ENCODE measurements at regions not wholly inside any gene's neighbourhood (a gene's known extent, or its start where the extent isn't known, plus 50 kb on each side); places are given as distances from the start of the nearest gene placed in this dataset.
A peak's percentile ranks its signal among the peaks of the same experiment; 100 is the strongest.

DNA sequence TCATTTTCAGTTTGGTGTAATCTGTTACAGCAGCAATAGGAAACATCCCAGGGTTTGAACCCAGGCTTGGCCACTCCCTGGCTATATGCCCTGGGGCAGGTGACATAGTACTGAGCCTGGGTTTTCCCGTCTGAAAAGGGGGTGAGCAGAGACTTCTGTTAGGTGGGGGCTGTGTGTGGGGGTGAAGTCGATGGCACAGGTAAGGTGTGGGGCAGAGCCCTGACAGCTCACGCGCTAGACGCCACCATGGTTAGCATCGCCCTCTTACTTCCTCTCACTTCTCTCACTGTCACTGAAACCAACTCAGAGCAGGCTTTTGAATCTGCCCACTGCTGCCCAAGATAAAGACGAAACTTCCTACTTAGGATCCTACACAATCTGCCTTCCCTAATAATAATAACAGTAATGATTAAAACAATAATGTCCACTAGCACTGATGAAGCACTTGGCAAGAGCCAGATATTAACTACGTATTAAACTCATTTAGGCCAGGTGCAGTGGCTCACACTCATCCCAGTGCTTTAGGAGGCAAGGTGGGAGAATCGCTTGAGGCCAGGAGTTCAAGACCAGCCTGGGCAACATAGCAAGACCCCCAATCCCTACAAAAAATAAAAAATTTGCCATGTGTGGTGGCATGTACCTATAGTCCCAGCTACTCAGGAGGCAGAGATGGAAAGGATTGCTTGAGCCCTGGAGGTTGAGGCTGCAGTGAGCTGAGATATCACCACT lies 117.9 kb upstream of the PTPN1 start:
- DNase-seq (ENCODE audit: low read depth) = peak; percentile 9

GRCh38 chr20:50393242-50393641 lies 116.9 kb upstream of the PTPN1 start:
- no peak for DNase-seq (ENCODE audit: low read depth)

DNA sequence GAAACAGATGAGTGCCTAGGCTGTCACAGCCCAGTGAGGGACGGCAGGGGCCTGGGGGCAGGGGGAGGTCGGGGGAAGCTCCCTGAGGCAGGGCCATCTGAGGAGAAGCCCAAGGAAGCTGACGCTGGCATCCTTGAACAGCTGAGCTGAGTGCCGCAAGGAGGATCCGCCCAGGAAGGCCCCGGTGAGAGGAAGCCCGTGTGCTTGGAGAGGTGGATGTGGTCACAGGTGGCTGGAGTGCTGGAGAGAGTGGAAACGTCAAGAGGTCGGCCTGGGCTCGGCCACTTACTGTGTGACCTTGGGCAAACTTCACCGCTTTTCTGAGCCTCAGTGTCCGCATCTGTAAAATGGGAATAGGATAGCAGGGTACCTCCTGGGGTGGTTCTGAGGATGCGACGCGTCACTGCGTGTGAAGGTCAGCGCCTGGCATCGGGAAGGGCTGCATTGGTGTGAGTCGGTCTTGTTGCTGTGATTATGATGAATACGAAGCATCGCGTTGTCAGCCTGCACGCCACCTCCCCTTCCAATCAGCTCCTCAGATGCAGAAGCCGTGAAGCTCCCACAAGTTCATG lies 116.1 kb upstream of the PTPN1 start:
- no peak for DNase-seq (ENCODE audit: low read depth)

GRCh38 chr20:50394569-50394968 lies 115.6 kb upstream of the PTPN1 start:
- DNase-seq (ENCODE audit: low read depth) = no peak

DNA sequence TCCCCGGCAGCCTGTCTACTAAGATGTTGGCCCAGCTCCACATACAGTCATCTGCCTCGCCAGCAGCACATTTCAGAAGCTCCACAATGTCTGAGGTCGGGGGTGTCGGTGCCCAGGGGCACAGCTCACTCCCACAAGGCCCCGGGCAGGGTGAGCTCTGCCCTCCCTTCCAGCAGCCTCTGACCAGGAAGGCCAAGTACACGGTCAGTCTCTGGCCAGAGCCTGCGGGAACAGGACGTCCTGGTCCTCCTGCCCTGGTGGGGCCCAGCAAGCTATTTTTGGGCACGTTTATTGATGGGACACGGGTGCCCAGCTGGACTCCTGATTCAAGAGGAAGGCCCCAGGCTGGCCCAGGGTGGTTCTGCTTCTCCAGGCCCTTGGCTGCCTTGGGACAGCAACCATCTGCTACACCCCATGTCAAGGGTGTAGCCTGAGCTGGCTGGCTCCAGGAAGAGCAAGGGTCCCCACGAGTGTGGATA lies 114.9 kb upstream of the PTPN1 start:
- no peak for DNase-seq (ENCODE audit: low read depth)

DNA sequence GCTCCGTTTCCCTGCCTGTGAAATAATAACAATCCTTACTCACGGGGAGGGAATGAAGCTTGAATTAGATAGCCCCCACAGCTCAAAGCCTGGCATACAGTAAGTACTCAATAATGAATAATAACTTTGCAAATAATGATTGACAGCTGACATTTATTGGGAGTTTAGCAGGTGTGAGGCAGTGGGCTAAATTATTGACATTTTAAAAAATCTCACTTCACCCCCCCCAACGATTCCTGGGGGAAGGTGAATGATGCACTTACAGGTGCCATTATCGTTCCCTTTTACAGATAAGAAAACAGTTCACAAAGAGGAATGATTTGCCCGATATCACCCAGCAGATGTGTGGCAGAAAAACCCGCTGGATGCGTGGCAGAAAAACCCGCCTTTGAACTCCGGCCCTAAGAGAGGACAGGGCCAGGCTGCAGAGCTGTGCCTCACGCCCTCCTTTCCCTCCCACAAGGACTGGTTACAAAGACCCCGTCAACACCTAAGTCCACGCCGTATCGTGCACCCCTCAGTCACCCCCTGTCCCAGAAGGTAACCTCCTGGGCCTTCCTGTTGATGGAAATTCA lies 114.2 kb upstream of the PTPN1 start:
- no peak for DNase-seq (ENCODE audit: low read depth)

DNA sequence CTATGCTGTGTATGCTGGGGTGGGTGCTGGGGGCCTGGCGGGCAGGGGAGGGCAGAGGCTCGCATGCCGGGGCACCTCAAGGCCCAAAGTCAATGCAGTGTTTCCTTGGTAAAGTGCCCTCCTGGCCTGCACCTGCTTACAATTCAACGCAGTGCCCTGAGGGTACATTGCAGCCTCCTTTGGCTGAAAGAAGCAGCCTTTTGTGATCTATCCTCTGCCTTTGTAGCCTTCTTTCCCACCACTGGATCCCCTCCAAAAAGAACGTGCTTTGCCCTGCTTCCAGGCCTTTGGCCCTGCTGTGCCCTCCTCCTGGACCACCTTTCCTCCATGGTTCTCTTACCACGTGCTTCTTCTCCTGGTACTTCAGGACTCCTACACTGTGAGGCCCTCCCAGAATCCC lies 113.6 kb upstream of the PTPN1 start:
- no peak for DNase-seq (ENCODE audit: low read depth)

- DNase-seq (ENCODE audit: low read depth) = no peak
These were observed 113.1 kb upstream of the PTPN1 start for GRCh38 chr20:50397058-50397457.

DNA sequence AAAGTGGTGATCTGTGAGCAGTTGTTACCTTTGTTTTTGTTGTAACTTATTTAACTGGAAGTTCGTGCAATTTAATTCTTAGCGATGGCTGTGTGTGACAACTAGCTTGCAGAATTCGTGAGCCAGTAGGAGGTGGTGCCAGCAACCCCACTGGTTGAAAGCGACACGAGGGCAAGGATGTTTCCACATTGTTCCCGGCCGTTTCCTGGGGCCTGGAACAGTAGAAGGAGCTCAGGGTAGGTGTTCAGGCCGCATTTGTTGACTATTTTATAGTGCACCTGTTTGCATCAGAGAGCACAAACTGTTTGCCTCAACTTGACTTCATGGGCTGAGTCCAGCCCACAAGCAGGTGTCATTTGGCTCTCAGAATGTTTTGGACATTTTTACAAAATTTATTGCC lies 112.1 kb upstream of the PTPN1 start:
- DNase-seq (ENCODE audit: low read depth) = no peak

- DNase-seq (ENCODE audit: low read depth) = no peak
These were observed 111.7 kb upstream of the PTPN1 start for GRCh38 chr20:50398471-50398820.

DNA sequence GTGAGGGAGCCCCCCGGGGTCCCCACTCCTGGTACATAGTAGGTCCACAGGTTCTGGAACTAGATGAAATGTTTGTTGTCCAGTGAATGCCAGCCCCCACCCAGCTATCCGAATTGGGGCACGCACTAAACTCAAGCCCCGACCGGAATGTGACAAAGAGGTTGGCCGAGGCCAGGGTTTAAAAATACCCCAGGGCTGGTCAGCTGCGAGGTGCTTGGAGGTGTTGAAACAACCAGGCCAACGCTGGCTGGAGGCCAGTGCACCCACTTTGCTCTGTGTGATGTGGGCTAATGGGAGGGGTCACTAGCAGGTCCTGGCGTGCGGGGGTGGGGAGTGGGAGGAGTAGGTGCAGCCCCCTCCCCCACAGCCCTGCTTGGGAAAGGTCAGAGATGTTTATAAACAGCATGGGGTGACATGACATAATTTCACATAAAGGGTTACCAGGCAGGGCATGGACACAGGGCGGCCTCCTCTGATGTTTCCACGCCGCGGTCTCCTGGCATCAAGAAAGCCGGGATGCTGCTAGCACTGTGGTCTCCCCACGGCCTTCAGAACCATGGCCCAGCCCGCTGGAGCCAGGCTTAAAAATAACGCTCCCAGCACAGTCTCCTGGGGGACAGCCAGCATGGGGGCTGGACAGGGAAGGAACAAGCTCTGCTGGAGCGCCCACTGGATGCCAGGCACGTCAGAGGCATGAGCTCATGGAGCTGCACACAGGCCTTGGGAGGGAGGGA lies 111.2 kb upstream of the PTPN1 start:
- DNase-seq (ENCODE audit: low read depth) = no peak

DNA sequence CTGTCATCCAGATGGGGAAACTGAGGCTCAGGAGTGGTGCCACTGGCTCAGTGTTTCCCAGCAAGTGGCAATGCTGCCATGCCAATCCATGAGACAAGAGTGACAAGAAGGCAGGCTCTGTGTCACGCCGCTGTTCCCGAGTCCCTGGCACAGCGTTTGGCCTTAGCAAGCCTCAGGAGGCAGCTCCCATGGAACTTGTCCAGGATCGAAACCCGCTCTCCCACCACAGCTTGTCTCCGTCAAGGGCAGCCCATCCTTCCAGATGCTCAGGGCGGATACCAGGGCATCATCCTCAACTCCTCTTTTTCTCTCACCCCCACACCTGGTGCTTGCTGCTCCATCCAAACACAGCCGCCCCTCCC lies 110.6 kb upstream of the PTPN1 start:
- DNase-seq (ENCODE audit: low read depth) = no peak

DNA sequence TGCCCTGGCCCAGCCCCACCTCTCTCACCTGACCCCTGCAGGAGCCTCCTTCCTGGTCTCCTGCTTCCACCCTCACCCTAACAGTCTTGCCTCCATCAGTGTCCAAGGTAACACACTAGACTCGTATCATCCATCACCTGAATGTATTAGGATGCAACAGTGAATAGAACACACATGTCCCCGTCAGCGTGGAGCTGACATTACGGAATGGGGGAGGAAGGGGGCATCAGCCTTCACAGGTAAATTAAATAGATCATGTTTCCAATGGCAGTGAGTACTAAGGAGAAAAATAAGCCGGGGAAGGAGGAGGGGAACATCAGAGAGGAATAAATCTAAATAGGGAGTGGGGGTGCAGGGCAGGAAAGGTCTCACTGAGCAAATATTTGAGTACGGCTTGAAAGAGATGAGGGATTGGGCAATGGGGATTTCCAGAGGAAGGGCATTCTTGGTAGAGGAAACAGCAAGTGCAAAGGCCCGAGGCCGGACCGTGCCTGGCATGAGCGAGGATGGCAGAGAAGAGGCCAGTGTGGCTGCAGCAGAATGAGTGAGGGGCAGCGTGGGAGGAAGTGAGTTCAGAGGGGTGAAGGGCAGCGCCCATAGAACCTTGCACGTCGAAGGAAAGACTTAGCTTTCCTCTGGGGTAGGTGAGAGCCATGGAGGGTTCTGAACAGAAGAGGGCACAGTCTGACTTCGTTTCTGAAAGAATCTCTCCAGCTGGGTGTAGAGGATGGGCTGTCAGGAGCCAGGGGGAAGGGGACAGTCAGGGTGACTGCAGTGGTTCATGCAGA lies 110.1 kb upstream of the PTPN1 start:
- DNase-seq (ENCODE audit: low read depth) = no peak

GRCh38 chr20:50400705-50401586 lies 109.2 kb upstream of the PTPN1 start:
- no peak for DNase-seq (ENCODE audit: low read depth)

DNA sequence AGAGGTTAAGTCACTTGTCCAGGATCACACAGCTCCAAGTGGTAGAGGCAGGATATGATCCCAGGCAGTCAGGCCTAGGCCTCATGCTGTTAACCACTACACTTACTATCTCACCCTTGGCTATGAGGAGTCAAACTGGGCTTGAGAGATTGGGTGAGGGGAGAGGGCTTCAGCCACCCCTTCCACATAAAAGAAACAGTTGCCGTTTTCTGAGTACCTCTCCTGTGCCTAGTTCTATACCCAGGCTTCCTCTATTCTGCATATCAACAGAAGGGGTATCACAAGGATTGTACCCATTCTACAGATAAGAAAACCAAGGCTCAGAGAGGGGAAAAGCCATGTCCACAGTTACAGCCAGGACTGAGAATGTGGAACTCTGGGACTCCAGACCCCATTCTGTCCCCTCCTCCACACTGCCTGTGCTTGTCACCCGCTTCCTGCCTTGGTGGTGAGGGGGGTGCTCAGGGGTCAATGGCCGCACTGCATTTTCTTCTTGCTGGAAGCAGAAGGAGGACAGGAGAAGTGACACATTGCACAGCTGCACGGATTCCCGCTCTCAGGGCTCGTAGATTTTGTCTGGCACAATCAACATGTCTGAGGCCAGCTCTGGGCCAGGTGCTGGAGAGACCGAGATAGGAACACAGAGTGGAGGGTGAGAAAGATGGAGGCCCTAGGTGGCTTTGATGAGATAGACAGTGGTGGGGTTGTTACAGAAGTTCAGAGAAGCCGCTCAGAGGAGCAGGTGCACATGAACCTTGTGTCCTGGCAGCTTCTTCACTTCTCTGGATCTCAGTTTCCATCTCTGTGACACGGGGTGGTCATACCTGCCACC lies 108.4 kb upstream of the PTPN1 start:
- no peak for DNase-seq (ENCODE audit: low read depth)

- no peak for DNase-seq (ENCODE audit: low read depth)
These were observed 106.4 kb upstream of the PTPN1 start for GRCh38 chr20:50403565-50404418.

- DNase-seq (ENCODE audit: low read depth) = no peak
These were observed 105.6 kb upstream of the PTPN1 start for GRCh38 chr20:50404419-50405234.

DNA sequence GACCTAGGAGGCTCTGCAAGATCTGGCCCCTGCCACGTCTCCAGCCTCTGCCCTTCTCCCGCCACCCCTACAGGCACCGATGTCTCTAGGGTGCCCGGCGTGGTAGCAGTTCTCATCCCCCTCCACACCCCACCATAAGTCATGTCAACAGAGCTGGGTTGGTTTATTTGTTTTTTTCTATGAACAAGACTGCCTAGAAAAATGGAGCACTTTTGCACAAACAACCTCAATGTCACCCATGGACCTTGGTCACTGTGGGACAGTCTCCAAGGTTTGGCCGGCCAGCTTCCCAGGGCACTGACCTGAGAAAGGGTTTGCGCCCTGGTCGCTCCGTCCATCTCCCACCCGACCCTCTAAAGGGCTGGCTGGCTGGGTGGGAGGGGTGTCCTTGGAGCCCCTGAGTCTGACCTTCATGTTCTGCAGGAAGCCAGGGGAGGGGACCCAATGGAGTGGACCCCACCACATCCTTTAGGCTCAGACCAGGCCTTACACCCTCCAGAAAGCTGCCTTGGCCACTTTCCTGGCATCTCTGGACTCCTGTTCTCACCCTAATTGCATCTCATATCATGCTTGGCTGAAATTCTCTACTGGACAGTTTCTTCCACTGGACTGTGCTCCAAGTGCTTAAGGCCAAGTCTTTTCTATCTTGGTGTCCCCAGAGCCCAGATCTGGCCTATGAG lies 104.8 kb upstream of the PTPN1 start:
- DNase-seq (ENCODE audit: low read depth) = no peak

Data from activated gamma-delta T cell treated with anti-CD3 and anti-CD28 coated beads, Interleukin-2, amount 50 U/mL, for 16 hours (primary cell).